Keratinocyte (primary cell): ENCODE measurements at regions not wholly inside any gene's neighbourhood (a gene's known extent, or its start where the extent isn't known, plus 50 kb on each side); places are given as distances from the start of the nearest gene placed in this dataset.

Experiments
- CTCF ChIP-seq, 3 experiments: IDR thresholded peaks in 1 of 3; conservative IDR thresholded peaks in 1 of 3; optimal IDR thresholded peaks in 1 of 3; 2 replicates in 2 of 3; 3 replicates in 1 of 3; pipeline versions ENCODE3 to v1.5.1; 2011; ENCODE audit warnings: low read length in 3 of 3, mild to moderate bottlenecking in 3 of 3, moderate library complexity in 2 of 3, control low read depth in 1 of 3, inconsistent platforms in 1 of 3; ENCODE audit not compliant: insufficient read depth in 2 of 3; ENCODE audit errors: extremely low read depth in 1 of 3
- EZH2 ChIP-seq: IDR thresholded peaks from one replicate; pipeline ENCODE4 v1.6.1; 2012; ENCODE audit warnings: inconsistent platforms, mild to moderate bottlenecking, low read length, moderate library complexity

GRCh38 chr2:8500124-8501054 is 181.5 kb upstream of the ID2 start:
- TF ChIP-seq EZH2 (no peak), CTCF (optimal IDR thresholded peaks at IDR 0.05 in 1 of 3, IDR thresholded peaks at IDR 0.05 in 1 of 3, conservative IDR thresholded peaks at IDR 0.05 in 1 of 3; ENCODE audit: extremely low read depth in 1 of 3, insufficient read depth in 2 of 3, low read length in 3 of 3) (no peak)
